GM21381 (cell line): ENCODE measurements at regions not wholly inside any gene's neighbourhood (a gene's known extent, or its start where the extent isn't known, plus 50 kb on each side); places are given as distances from the start of the nearest gene placed in this dataset.

Experiments
- ATAC-seq: cut with Tn5 transposase; IDR thresholded peaks from one replicate; pipeline ENCODE4 v1.9.1; 2021; ENCODE audit warnings: mild to moderate bottlenecking, moderate library complexity; ENCODE audit not compliant: unreplicated experiment

GRCh38 chr10:4733150-4733842 is 92.7 kb upstream of the AKR1E2 start:
- no peak for ATAC-seq

DNA sequence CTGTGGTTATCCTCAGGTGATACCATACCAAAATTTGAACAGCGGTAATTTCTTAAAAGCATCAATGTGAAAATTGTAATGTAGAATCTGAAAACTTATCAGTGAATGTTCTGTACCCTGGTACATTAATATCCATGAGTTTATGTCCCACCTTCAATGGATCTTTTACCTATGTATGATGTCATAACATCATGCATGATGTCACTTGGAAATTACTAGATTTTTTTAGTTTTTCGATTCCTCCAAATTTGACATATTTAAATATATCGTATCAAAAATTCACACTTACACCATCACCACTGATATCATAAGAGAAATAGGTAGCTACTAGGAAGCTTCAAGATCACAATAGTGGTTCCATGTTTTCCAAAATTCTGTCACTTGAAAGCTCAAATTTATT is 95.0 kb upstream of the AKR1E2 start:
- ATAC-seq = no peak

- ATAC-seq = no peak
These were observed 99.9 kb upstream of the AKR1E2 start for GRCh38 chr10:4725917-4726606.

- ATAC-seq = no peak
These were observed 102.1 kb upstream of the AKR1E2 start for GRCh38 chr10:4723860-4724259.

GRCh38 chr10:4721999-4722753 is 103.8 kb upstream of the AKR1E2 start:
- no peak for ATAC-seq

GRCh38 chr10:4720463-4720862 is 105.5 kb upstream of the AKR1E2 start:
- ATAC-seq = no peak

DNA sequence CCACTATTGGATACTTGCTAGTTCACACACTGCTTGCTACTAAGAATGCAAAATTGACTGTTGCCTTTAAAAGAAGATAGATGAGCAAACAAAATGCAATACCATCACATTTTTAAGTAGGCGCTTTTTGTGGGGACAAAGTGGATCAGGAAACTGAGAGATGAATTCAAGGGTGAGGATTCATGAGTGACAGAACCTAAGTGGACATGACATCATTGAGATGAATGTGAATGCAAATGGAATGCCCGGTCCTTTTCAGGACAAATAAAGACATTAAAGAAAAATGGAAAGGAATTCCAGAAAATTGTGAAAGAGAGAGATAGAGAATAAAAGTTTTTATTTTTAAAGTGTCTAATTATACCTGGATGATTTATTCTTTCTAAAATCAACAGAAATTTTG is 106.3 kb upstream of the AKR1E2 start:
- no peak for ATAC-seq

DNA sequence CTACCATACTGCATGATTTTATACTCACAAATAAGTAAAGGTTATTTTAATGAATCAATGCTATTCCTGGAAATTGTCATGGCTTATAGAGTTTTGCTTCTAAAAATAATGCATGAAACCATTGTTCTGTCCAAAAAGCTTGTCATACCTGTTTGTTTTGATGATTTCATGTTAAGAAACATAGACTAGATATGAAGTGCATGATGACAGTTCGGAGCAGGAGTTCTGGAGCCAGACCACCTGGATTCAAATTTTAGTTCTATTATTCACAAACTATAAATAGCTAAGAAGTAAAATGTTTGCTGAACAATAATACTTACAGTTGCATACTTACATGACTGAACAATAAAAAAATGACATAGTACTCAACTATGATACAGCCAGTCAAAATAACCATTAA is 107.0 kb upstream of the AKR1E2 start:
- ATAC-seq = no peak

DNA sequence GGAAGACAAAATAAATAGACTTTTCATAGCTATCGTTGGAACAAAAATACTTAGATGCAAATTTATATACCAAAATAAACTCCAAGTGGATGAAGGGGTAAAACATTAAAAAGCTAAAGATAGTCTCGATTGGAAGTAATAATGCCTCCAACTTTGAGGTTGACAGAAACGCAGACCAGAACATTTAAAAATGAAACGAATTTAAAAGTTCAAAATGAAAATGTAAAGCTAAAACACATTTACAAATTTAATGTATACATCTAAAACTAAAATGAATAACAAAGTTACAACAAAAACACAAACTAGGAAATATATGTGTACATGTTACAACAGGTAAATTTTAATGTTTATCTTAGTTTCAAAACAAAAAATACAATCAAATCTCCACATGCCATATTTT is 107.5 kb upstream of the AKR1E2 start:
- ATAC-seq = no peak

DNA sequence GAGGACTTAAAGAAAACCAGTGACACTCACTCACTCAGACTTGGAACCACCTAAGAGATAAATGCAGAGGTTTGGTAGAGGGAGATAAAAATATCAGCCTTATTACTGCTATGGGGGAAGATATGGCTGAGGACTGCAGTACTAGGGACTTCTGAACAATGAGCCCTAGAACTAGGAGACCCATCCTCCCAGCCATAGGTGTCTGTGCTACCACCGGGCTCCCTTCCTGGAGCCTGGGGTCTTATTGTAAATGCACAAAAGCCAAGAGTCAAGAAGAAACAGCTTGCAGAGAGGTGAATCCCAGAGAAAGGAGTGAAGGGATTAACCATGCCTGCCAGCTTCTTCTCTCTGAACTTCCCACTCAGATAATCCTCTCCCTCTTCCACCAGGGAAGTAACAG is 108.3 kb upstream of the AKR1E2 start:
- ATAC-seq = no peak

DNA sequence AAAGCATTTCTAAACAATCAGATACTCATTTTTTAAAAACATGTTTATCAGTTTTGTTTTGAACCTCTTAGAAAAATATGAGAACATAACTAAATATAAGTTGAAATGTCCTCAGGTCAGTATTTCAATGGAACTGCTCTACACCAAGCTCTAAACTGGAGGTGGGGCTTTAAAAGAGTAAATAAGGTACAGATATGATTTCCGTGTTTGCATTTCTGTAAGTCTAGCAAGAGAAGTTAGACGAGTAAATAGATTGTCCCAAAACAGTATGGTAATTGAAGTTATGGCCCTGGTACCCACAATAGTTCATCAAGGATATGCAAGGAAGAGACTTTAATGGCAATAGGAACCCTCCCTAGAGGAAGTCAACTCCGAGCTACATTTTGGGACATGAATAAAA is 115.1 kb upstream of the AKR1E2 start:
- ATAC-seq = no peak

DNA sequence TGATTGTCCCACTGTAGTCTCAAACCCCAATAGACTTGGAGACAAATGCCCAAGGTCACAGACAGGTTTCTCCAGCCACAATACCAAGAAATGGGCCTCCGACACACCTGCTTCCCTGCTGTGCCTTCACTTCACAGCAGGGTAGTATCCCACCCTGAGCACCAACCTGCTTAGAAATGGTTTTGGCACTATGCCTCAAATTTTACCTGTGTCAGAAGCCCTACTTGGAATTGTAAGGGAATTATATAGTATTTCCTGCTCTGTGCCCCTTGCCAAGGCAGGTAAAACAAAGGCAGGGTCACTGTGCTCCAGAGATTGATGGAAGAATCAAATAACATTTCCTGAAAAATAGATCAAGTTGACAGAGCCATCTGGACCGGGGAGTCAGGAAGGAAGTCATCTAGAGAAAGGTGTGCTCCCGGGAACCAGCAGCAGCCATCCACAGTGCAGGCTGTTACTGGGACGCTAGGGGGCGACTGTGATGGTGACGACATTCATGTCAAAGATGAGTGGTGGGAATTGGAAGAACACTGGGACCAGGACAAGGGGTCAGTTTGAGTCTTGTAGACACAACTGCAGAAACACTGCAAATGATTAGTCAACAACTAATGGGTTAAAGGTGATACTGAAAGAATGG is 117.8 kb upstream of the AKR1E2 start:
- no peak for ATAC-seq

GRCh38 chr10:4707221-4707620 is 118.8 kb upstream of the AKR1E2 start:
- no peak for ATAC-seq

- ATAC-seq = no peak
These were observed 121.9 kb upstream of the AKR1E2 start for GRCh38 chr10:4704034-4704545.

- ATAC-seq = no peak
These were observed 125.0 kb upstream of the AKR1E2 start for GRCh38 chr10:4701016-4701415.

GRCh38 chr10:4699950-4700730 is 125.9 kb upstream of the AKR1E2 start:
- ATAC-seq = no peak

DNA sequence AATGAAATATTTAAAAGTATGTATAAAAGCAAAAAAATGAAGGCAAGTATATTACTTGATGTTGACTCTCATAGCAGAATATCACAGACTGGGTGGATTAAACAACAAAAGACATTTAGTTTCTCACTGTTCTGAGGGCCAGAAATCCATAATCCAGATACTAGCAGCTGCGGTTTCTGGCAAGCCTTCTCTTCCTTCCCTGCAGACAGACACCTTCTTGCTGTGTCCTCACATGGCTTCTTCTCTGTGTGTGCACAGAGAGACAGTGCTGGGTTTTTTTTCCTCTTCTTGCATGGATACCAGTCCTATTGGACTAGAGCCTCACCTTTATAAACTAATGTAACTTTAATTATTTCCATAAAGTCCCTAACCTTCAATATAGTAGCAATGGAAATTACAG is 127.9 kb upstream of the AKR1E2 start:
- ATAC-seq = no peak

DNA sequence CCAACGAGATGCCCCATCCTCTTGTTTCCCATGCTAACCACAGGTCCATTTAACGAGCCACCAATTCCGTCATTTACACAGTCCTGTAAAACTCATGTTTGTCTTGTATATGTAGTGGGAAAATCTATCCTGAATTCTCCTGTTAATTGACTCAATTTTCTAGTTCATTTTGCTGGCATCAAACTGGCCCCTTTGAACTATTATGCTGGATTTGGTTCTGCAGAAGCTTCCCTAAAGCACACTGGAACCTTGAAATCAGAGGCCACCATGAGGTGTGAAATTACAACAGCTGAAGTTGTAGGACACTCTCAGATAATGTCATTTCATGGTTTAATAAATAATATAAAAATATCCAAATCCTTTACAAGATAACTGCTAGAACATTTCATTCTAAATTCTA is 129.8 kb upstream of the AKR1E2 start:
- ATAC-seq = no peak

DNA sequence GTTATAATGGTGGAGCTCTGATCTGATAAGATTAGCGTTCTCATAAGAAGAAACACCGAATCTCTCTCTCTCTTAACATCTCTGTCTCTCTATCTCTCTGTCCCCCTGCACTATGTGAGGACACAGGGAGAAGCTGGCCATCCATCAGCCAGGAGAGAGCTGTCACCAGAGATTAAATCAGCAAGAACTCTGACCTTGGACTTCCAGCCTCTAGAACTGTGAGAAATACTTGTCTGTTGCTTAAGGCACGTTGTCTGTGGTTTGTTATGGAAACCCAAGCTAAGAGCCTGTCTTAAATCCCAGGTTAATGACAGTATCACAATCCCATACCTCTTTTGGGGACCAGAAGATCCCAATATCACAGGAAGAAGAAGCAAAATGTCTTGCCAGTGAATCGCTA is 132.0 kb upstream of the AKR1E2 start:
- no peak for ATAC-seq

DNA sequence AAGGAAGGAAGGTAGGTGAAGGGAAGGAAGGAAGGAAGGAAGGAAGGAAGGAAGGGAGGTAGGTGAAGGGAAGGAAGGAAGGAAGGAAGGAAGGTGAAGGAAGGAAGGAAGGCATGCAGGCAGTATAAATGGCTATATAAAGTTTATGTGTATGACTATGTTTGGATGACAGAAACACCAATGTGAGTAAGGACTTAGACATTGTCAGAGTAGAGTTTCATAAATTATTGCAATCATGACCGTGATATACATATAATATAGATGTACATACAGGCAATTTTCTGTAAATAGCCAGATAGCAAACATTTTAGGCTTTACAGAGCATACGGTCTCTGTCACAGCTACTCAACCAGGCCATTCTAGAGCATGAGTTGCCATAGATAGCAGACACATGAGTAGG is 133.8 kb upstream of the AKR1E2 start:
- no peak for ATAC-seq

GRCh38 chr10:4691776-4692175 is 134.2 kb upstream of the AKR1E2 start:
- no peak for ATAC-seq
